GM19438 (cell line): ENCODE measurements at regions not wholly inside any gene's neighbourhood (a gene's known extent, or its start where the extent isn't known, plus 50 kb on each side); places are given as distances from the start of the nearest gene placed in this dataset.
"Not testable (repeated sequence)": the region's sequence is repeated elsewhere in the genome, so short reads cannot be mapped to it uniquely, and the experiment has no call there.

Experiments
- ATAC-seq: cut with Tn5 transposase; IDR thresholded peaks from one replicate; pipeline ENCODE4 v1.9.1; 2021; ENCODE audit warnings: low read depth; ENCODE audit not compliant: unreplicated experiment

GRCh38 chr12:124213666-124214347 is 81.1 kb upstream of the RFLNA start:
- no peak for ATAC-seq

- ATAC-seq, result no peak
Observed at GRCh38 chr12:124214574-124214973, 80.3 kb upstream of the RFLNA start.

DNA sequence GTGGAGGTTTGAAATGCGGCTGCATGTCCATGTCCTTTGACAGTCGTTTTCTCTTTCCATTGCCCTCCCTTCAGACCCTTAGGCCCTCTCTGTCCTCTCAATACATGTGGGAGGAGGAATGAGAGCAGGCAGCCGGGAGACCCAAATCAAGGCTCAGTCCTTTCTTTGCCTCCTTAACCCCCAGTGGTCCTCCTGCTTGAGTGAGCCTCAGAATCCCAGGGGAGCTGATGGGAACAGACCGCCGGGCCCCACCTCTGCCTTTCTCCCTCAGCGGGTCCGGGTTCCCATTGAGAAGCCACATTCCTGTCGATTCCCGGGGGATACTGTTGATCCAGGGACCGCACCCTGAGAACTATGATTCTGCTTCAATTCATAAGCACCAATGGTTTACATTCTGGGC is 77.9 kb upstream of the RFLNA start:
- ATAC-seq, result no peak

GRCh38 chr12:124217508-124218242 is 77.2 kb upstream of the RFLNA start:
- ATAC-seq, result no peak

DNA sequence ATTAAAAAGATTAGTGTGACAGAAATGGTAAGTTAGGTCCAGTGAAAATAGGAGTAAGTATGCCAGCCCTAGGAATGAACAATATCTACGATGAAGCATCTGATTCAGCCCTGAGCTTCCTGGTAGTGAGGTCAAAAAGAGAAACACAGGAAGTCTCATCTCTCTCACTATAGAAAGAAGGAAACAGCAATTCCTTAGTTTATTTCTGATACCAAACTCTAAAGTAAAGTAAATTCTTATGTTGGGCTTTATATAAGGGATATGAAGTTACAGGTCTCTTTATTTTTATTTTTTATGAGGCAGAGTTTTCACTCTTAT is 76.7 kb upstream of the RFLNA start:
- ATAC-seq, result no peak

GRCh38 chr12:124218650-124219049 is 76.2 kb upstream of the RFLNA start:
- not testable (repeated sequence) for ATAC-seq

GRCh38 chr12:124222368-124223245 is 72.3 kb upstream of the RFLNA start:
- no peak for ATAC-seq

DNA sequence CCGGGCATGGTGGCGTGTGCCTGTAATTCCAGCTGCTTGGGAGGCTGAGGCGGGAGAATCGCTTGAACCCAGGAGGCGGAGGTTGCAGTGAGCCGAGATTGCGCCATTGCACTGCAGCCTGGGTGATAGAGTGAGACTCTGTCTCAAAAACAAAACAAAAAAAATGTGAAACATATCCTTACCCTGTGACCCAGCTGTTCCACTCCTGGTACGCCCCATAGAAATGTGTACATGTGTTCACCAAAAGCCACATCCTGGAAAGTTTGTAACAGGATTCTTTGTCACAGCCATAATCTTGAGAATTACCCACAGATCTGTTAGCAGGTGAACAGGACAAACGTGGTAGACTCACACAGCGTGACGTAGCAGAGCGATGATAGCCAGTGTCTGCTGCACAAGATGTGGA is 71.2 kb upstream of the RFLNA start:
- not testable (repeated sequence) for ATAC-seq

- no peak for ATAC-seq
Observed at GRCh38 chr12:124224535-124225110, 70.3 kb upstream of the RFLNA start.

DNA sequence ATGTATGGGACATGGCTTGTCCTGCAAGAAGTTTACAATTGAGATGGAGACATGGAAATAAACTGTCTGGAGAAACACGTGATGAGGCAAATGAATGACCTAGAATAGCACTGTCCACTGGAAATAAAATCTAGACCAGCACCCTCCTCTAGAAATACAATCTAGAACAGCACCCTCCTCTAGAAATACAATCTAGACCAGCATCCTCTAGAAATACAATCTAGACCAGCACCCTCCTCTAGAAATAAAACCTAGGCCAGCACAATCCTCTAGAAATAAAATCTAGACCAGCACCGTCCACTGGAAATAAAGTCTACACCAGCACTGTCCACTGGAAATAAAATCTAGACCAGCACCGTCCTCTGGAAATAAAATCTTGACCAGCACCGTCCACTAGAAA is 69.2 kb upstream of the RFLNA start:
- no peak for ATAC-seq

DNA sequence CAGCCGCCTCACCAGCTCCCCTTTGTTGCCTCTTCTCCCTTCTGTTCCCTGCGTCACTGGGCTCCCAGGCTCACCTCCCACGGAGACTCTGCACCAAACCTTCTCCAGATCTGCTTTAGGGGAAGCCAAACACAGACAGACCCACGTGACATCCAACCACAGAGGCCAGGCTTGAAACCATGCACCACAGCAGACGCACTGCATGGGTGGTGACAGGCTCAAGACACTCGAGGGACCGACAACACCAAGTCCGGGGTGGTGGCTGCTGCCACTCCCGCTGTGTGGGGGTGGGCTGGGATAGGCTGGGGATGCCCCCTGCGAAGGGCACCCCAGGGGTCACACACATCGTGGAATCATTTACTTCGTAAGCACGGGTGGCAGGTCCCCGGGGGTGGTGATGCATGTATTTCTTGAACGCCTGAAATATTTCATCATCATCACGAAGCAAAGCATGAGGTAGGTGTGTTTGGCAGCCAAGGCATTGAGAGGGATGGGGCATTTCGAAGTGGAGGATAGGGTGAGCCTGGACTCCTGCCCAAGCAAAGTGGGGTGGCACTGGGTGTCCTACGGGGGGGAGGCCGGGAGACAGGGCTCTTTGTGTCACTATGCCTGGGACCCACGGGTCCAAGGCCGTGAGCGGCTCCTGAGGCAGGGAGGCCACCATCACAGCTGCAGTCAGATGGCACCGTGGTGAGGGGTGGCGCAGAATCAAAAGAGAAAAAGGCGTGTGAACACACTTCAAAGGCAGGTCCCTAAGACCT is 66.8 kb upstream of the RFLNA start:
- ATAC-seq, result no peak

DNA sequence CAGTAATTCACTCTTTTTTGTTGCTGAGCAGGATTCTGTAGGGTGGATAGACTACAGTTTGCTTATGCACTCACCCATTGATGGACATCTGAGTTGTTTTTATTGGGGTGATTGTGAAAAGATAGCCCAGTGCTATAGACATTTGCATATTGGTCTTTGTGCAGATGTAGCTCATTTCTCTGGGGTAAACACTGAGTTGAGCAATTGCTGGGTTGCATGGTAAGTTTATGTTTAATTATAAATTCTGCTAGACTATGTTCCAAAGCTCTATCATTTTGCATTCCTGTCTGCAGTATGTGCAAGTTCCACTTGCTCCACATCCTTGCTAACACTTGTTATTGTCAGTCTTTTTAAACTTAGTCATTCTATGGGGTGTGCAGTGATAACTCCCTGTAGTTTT is 65.4 kb upstream of the RFLNA start:
- ATAC-seq, result no peak

DNA sequence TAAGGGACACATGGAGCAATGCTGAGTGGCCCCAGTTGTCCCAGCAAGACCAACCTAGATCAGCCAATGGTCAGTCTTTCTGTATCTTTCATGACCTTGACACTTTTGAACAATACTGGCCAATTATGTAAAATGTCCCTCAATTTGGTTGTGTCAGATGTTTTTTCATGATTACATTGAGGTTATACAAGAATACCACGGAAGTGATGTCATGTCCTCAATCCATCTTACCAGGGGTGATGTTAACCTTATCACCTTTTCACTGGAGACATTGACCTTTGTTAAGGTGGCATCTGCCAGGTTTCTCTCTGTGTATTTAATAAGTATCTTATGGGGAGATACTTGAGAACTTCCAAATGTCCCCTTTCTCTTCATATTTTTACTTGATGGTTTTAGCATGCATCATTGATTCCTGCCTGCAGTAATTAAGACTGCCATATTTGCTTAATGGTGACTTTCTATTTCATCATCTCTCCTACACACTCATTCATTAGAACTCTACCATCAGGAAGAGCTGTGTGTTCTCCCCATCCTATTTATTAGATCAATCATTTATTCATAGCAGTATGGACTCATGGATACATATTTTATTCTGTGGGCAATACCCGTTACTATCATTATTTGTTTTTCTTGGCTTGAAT is 64.7 kb upstream of the RFLNA start:
- ATAC-seq, result no peak

- no peak for ATAC-seq
Observed at GRCh38 chr12:124230789-124231188, 64.1 kb upstream of the RFLNA start.

GRCh38 chr12:124231980-124232653 is 62.8 kb upstream of the RFLNA start:
- ATAC-seq, result no peak

- ATAC-seq, result no peak
Observed at GRCh38 chr12:124232654-124232987, 62.3 kb upstream of the RFLNA start.

- no peak for ATAC-seq
Observed at GRCh38 chr12:124233041-124233796, 61.7 kb upstream of the RFLNA start.

DNA sequence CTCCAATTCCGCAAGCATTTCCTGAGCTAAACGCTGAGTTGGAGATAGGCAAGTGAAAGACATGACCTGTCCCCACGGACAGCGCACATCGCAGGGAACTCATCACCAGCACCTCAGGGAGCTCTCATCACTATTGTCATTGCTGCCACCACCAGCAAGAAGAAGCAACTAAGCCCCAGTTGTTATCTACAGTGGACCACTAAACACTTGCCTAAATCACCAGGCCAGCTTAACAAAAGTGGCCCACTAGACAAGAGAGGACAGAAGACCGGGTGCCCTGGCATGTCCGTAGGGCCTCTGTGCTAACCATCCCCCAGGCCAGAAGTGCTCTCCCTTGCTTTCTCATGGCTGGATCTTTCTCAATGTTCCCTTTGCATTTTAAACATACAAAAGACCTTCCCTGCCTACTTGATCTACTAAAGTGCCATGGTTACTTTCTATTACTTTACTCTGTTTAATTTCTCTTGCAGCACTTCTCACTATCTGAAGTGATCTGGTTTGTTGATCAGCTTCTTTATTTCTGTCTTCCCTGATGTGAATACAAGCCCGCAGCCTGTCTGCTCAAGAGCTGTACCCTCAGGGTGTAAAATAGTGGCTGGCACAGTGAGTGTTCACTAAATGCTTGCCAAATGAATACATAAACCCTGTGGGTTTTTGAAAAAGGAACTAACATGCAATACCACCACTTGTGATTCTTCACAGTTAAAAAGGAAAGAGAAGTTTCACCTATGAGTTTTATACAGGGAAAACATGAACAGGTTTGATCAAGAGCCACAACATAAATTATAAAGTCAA is 60.9 kb upstream of the RFLNA start:
- ATAC-seq, result no peak
